ENCODE measurements at regions not wholly inside any gene's neighbourhood (a gene's known extent, or its start where the extent isn't known, plus 50 kb on each side); places are given as distances from the start of the nearest gene placed in this dataset.

DNA sequence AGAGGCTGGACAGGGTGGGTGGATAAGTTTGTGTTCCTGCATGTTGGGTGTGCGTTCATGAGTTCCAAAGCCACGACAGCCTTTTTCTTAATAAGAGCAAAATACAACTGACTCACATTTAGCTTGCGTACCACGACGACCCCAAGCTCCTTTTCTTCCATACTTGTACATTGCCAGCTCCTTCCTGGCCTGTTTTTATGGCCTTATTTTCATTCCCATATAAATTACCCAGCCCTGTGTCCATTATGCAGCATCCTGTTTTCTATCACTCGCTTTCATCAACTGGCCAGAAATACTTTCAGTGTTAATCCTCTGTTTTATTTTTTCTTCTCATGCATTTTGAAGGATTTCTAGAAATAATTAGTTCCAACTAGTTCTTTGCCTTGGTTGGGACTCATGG is 499.1 kb downstream of the FOXO1 start:
- no peak for DNase-seq (ENCODE audit: low spot score)

DNA sequence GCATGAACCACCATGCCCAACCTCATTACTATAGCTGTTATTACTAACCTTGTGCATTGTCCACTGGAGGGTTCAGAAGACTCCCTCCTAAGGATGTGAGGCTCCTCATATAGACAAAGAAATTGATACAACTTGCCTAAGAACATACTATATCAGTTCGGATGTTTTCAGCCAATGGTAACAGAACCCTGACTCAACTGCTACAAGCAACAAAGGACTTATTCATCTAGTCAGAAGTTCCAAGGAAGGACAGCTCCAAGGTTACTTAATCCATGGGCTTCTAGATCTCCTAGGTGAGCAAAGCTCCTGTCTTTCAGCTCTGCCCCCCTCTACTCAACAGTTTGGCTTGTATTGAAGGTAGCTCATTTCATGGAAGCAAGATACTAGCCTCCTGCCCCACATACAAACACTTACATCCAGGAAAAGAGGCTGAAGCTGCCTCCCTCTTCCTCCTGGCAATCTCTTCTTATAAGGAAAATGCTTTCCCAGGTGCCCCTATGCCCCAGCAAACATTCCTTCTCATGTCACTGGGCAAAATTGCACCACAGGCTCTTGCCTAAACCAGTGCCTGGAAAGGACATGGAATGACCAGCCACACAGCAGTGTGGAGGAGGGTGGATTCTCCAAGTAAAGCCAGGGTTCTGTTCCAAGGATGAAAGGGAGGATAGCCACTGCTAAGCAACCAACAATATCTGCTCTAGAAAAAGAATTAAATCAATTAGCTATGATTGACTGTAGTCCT is 497.8 kb downstream of the FOXO1 start:
- DNase-seq (ENCODE audit: low spot score) = no peak

- DNase-seq (ENCODE audit: low spot score) = no peak
Measured at GRCh38 chr13:40169476-40169875, 497.0 kb downstream of the FOXO1 start.

GRCh38 chr13:40170091-40170490 is 496.4 kb downstream of the FOXO1 start:
- DNase-seq (ENCODE audit: low spot score) = no peak

GRCh38 chr13:40170982-40171381 is 495.5 kb downstream of the FOXO1 start:
- no peak for DNase-seq (ENCODE audit: low spot score)

DNA sequence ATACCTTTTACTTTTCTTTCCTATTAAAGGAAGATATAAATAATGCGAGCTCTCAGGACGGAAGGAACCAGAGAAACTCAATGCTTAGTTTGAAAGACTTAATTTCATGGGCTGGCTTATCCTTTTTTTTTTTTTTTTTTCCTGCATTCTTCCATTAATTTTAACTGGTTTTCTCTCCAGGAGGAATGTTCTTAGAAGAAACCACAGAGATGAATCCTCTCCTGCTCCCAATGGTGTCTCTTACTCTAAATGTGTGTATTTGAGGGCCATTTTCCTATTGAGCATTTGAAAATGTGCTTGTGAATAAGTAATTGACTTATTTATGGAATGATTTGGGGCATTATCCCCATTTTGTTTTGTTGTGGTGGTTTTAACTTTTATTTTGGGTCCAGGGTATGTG is 494.9 kb downstream of the FOXO1 start:
- DNase-seq (ENCODE audit: low spot score) = no peak

DNA sequence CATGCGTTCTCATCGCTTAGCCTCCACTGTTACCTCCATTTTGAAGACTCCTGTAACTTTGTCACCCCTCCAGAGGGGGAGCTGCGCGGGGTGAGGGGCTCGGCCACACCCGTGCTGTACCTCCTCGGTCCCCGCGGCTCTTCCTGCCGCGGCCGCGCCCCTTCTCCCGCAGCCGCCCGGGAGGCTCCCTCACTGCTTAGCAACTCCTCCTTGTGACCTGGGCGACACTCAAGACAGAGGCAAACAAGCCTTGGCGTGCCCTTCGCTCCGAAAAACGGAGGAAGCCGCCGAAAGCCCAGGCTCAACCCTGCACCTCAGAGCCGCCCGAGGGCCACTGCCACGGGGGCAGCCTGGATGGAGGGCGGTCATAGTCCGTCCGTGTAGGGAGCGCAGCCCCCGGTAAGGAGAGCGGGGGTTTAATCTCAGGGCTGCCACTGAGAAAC is 494.3 kb downstream of the FOXO1 start:
- no peak for DNase-seq (ENCODE audit: low spot score)

GRCh38 chr13:40172878-40173277 is 493.6 kb downstream of the FOXO1 start:
- no peak for DNase-seq (ENCODE audit: low spot score)

- DNase-seq (ENCODE audit: low spot score) = no peak
Measured at GRCh38 chr13:40175639-40176038, 490.8 kb downstream of the FOXO1 start.

DNA sequence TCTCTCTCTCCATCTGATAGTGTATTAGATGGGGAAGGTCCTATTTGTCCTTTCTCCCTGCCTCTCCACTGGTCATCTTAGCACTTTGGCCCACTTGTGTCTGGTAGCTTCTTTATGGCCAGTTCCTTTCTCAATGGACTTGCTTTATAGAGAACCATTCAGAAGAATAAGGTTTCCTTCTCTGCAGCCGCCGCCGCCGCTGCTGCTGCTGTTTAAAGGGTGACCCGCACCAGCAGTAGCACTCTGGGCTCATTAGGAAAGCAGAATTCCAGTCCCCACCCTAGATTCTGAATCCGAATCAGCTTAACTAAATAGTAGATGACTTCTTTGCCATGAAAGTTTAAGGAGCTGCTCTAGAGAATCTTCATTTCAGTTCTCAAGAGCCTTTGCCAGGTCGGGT is 490.2 kb downstream of the FOXO1 start:
- no peak for DNase-seq (ENCODE audit: low spot score)

GRCh38 chr13:40178130-40178529 is 488.3 kb downstream of the FOXO1 start:
- no peak for DNase-seq (ENCODE audit: low spot score)

GRCh38 chr13:40179445-40180281 is 486.8 kb downstream of the FOXO1 start:
- no peak for DNase-seq (ENCODE audit: low spot score)

DNA sequence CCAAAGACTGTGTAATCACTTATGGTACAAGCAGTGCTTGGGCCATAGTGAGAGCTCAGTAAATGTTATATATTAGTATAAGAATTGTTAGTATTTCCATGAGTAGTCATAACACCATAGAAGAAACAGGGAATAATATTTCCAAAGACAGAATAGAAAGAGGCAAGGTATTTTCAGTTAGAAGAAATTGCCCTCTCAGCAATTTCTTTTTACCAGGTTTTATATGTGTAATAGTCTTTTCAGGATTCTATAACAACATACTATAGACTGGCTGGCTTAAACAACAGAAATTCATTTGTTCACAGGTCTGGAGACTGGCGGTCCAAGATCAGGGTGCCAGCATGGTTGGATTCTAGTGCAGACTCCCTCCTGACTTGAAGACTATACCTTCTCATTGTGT is 485.7 kb downstream of the FOXO1 start:
- no peak for DNase-seq (ENCODE audit: low spot score)

GRCh38 chr13:40181203-40181845 is 485.1 kb downstream of the FOXO1 start:
- DNase-seq (ENCODE audit: low spot score) = no peak

DNA sequence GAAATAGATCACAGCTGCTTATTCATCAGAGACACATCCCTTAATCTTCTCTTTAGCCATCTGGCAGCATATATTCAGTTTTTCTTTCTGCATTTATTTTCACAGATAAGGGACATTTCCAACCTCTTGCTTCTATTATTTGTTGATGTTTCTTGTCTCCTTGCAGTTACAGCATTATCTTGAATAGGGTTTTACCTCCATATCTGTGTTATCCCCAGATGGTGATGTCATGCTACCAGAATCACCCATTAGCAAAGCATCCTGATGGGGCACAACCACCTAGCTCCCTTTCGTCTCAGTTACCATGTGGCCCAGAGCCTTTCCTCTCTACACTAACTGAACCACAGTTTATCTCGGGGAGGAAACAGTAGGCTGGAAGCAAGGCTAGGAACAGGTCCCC is 483.9 kb downstream of the FOXO1 start:
- DNase-seq (ENCODE audit: low spot score) = no peak

DNA sequence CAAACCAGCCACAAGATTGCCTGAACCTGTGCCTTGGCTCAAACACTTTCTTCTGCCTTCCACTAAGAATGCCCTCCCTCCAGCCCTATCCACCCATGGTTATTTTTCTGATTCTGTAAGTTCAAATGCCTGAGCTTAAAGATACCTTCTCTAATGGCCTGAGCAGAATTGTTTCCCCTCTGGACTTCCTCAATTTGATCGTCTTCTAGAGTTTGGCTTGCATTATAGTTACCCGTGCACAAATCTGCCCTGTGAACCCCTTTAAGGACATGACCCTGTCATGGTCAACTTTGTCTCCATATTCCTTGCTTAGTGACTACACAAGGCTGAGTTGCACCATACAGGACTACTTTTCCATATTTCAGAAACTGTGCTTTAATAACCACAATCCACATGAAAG is 481.0 kb downstream of the FOXO1 start:
- no peak for DNase-seq (ENCODE audit: low spot score)

DNA sequence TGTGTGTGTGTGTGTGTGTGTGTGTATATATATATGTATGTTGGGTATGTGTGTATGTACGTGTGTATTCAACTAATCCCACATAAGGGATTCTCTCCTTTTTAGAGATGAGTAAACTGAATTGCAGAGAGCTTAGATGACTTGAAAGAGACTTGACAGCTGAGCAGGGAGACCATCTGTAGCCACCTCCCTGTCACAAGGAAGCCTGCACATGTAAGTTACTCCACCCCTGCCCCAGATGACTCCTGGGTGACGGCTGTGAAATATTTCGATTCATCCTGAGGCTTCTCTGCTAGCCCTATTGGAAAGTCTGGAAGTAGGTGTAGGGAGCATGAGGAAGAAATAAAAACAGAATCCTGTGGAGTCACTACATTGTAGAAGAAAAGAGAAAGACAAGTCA is 480.4 kb downstream of the FOXO1 start:
- no peak for DNase-seq (ENCODE audit: low spot score)

DNA sequence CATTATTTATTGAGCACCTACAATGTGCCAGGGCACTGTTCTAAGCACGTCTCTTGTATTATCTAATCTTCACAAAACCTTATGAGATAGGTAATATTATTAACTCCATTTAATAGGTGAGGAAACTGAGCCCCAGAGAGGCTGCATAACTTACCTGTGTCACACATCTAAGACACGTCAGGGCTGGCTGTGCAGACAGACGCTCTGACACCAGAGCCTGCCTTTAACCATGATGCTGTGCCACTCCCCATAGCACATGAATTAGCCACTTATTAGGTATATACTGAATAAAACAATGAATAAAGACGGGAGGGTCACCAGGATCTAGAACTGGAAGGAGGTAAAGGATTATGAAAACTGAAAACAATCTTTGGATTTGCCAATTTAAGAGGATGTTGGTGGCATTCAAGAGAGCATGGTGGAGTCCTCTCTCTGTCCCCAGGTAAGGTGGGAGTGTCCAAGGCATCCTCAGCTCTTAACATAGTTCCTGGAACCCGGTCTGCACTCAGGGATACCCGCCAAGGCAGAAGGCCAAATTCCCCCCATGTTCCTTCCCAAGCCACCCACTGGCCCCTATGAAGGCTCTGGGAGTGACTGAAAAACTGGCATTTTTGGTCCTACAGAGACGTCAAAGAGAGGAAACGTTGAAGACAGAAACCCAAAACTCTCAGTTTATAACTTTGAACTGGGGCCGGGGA is 479.7 kb downstream of the FOXO1 start:
- no peak for DNase-seq (ENCODE audit: low spot score)

DNA sequence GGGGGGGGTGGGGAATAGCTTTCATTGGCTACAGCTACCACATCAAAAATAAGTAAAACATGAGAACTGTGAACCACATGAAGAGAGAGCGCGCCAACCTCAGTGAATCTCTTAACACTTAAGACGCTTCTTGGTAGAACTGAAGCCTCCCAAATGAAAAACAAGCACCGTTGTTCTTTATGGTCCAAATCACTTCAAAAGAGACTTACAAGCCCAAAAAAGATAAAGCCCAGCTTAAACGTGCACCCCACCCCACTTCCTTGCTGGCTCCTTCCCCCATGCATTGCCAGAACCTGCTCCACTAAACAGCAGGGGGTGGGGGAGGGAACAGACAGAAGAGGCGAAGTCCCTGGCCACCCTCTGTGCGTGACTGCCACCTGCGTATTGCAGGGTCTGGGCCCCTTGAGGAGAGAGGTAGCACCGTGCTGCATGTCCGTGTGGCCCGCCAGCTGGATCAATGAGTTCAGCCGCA is 479.1 kb downstream of the FOXO1 start:
- DNase-seq (ENCODE audit: low spot score) = no peak

GRCh38 chr13:40187841-40188591 is 478.4 kb downstream of the FOXO1 start:
- no peak for DNase-seq (ENCODE audit: low spot score)

DNA sequence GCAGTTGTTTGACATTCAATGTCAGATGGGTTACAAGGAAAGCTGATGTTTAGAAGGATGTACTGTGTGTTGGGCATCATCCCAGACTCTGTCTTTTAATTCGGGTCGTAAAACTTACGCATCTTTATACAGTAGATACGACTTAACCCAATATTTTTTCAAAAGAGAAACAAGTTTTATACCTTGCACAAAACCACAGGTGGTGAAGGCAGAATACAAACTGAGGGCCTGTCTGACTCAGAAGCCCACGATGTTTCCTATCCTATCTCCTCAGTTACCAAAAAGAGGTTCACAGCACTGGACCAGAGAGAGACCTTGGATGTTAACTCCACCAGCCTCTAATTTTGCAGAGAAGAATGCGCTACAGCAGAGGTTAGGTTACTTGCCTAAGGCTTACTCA is 477.0 kb downstream of the FOXO1 start:
- no peak for DNase-seq (ENCODE audit: low spot score)
